Neural progenitor cell (in vitro differentiated cells): ENCODE measurements at regions not wholly inside any gene's neighbourhood (a gene's known extent, or its start where the extent isn't known, plus 50 kb on each side); places are given as distances from the start of the nearest gene placed in this dataset.

ENCODE experiments used
- DNase-seq: peaks from one replicate; pipeline ENCODE4 v3.0.0-alpha.2; 2016; ENCODE audit warnings: low spot score
- H2AFZ ChIP-seq: fragments of 200-600 bp; sonication (generic); replicated peaks from 2 replicates; pipeline ENCODE4 v1.6.1; 2016; ENCODE audit warnings: antibody characterized with exemption
- H3F3A ChIP-seq: fragments of 200-600 bp; sonication (generic); 2 replicates; pipeline ENCODE4 v1.6.1; 2016; ENCODE audit warnings: antibody characterized with exemption, low read depth
- H3K27ac ChIP-seq: fragments of 200-600 bp; sonication (generic); 2 replicates; pipeline ENCODE4 v1.5.1; 2016; ENCODE audit warnings: mild to moderate bottlenecking
- H3K27me3 ChIP-seq: fragments of 200-600 bp; sonication (generic); 2 replicates; pipeline ENCODE4 v1.6.1; 2016; ENCODE audit warnings: mild to moderate bottlenecking, moderate library complexity
- H3K36me3 ChIP-seq: fragments of 200-600 bp; sonication (generic); 2 replicates; pipeline ENCODE4 v1.5.1; 2016
- H3K4me1 ChIP-seq: fragments of 200-600 bp; sonication (generic); 2 replicates; pipeline ENCODE4 v1.6.1; 2016; ENCODE audit warnings: mixed run types
- H3K4me2 ChIP-seq: fragments of 200-600 bp; sonication (generic); 2 replicates; pipeline ENCODE4 v1.6.1; 2016
- H3K4me3 ChIP-seq: fragments of 200-600 bp; sonication (generic); 2 replicates; pipeline ENCODE4 v1.5.1; 2016
- H3K79me2 ChIP-seq: fragments of 200-600 bp; sonication (generic); 2 replicates; pipeline ENCODE4 v1.6.1; 2016; ENCODE audit warnings: low read depth
- H3K9ac ChIP-seq: fragments of 200-600 bp; sonication (generic); 2 replicates; pipeline ENCODE4 v1.6.1; 2016
- H3K9me3 ChIP-seq: fragments of 200-600 bp; sonication (generic); 2 replicates; pipeline ENCODE4 v1.5.1; 2016; ENCODE audit warnings: low read depth
- H4K20me1 ChIP-seq: fragments of 200-600 bp; sonication (generic); 2 replicates; pipeline ENCODE4 v1.6.1; 2016; ENCODE audit warnings: low read depth
- H3K27ac Mint-ChIP-seq: 3 replicates; pipeline ENCODE4 v1.8.0; 2021; ENCODE audit warnings: mixed read lengths
- H3K27me3 Mint-ChIP-seq: 2 replicates; pipeline ENCODE4 v1.8.0; 2022; ENCODE audit warnings: low read depth, mild to moderate bottlenecking, inconsistent platforms, moderate library complexity, mixed read lengths; ENCODE audit not compliant: insufficient read depth
- H3K36me3 Mint-ChIP-seq: 3 replicates; pipeline ENCODE4 v1.8.0; 2021; ENCODE audit warnings: mixed read lengths
- H3K4me1 Mint-ChIP-seq: 3 replicates; pipeline ENCODE4 v1.8.0; 2021; ENCODE audit warnings: mixed read lengths
- H3K4me3 Mint-ChIP-seq: 3 replicates; pipeline ENCODE4 v1.8.0; 2021; ENCODE audit warnings: mild to moderate bottlenecking, moderate library complexity, mixed read lengths
- H3K9me3 Mint-ChIP-seq: 3 replicates; pipeline ENCODE4 v1.8.0; 2020; ENCODE audit warnings: mixed read lengths
- EZH2 ChIP-seq: fragments of 200-600 bp; sonication (generic); IDR thresholded peaks from 2 replicates; pipeline ENCODE4 v1.6.1; 2017; ENCODE audit warnings: antibody characterized with exemption, mild to moderate bottlenecking, moderate library complexity
- EZH2phosphoT487 ChIP-seq: fragments of 200-600 bp; sonication (generic); IDR thresholded peaks from 2 replicates; pipeline ENCODE4 v1.6.1; 2017; ENCODE audit warnings: antibody characterized with exemption
- TF ChIP-seq, protein P1 (sequence below): fragments of 200-600 bp; sonication (generic); IDR thresholded peaks from 2 replicates; pipeline ENCODE4 v1.5.1; 2017; ENCODE audit warnings: antibody characterized with exemption, mild to moderate bottlenecking

DNA sequence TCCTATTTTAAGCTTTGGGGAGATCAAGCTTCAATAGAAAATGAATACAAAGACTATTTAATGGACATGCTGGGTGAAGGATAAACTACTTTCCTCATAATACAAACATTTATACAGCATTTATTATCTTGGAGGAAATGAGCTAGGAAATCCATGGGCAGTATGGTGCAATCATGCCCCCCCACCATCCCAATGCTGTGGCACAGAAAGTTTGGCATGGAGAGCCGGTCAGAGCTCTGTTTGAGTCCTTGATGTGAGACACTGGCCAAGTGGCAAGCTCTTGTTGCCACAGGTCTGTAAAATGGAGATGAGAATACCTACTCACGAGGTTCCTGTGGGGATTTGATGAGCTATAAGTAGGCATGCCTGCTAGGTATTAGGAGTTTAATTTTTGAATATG lies 120.6 kb downstream of the MAB21L3 start:
- H3F3A ChIP-seq: no peaks in the 10 kb centered on the region
- H4K20me1 ChIP-seq: no peaks in the 10 kb centered on the region
- Mint-ChIP-seq H3K4me3 (no peak overlapping the region), H3K27ac (no peak overlapping the region), H3K9me3 (no peaks in the 10 kb centered on the region), H3K27me3 (no peaks in the 10 kb centered on the region), H3K36me3 (no peaks in the 10 kb centered on the region), H3K4me1 (peaks cover 8% of the 10 kb centered on the region)
- H3K4me2 ChIP-seq: no peak overlapping the region
- no peak for DNase-seq
- no peak overlapping the region for H2AFZ ChIP-seq
- no peak overlapping the region for H3K27ac ChIP-seq
- no peaks in the 10 kb centered on the region for H3K79me2 ChIP-seq
- H3K9me3 ChIP-seq: no peaks in the 10 kb centered on the region
- H3K36me3 ChIP-seq: no peaks in the 10 kb centered on the region
- TF ChIP-seq EZH2phosphoT487 (no peak), EZH2 (no peak)
- TF ChIP-seq, protein P1, sequence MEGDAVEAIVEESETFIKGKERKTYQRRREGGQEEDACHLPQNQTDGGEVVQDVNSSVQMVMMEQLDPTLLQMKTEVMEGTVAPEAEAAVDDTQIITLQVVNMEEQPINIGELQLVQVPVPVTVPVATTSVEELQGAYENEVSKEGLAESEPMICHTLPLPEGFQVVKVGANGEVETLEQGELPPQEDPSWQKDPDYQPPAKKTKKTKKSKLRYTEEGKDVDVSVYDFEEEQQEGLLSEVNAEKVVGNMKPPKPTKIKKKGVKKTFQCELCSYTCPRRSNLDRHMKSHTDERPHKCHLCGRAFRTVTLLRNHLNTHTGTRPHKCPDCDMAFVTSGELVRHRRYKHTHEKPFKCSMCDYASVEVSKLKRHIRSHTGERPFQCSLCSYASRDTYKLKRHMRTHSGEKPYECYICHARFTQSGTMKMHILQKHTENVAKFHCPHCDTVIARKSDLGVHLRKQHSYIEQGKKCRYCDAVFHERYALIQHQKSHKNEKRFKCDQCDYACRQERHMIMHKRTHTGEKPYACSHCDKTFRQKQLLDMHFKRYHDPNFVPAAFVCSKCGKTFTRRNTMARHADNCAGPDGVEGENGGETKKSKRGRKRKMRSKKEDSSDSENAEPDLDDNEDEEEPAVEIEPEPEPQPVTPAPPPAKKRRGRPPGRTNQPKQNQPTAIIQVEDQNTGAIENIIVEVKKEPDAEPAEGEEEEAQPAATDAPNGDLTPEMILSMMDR: no peak
- H3K4me3 ChIP-seq: no peak overlapping the region
- no peaks in the 10 kb centered on the region for H3K27me3 ChIP-seq
- H3K9ac ChIP-seq: no peak overlapping the region
- no peaks in the 10 kb centered on the region for H3K4me1 ChIP-seq

DNA sequence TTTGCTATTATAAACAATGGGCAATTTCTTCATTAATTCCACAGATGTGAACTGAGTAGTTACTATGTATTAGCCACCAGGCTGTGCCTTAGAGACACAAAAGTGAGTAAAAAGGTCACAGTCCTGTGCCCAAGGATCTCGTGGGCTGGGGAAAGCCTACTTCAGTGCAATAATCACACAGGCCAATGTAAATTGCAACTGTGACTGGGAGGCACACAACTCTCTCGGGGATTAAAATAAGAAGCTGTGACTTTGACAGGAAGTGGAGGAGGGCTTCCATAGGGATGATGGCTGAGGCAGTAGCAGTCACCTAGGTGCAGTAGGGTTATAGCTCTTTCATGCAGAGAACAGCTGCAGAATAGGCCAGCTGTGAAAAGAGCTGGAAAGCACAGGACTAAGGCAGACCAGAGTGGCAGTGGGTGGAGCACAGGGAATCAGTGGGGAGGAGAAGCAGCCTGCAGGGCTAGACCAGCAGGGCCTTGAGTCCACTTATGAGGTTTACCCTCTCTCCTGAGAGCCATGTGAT lies 121.9 kb downstream of the MAB21L3 start:
- Mint-ChIP-seq H3K27me3 (no peaks in the 10 kb centered on the region), H3K9me3 (no peaks in the 10 kb centered on the region), H3K4me3 (no peak overlapping the region), H3K4me1 (peaks cover 8% of the 10 kb centered on the region), H3K27ac (no peak overlapping the region), H3K36me3 (no peaks in the 10 kb centered on the region)
- Histone ChIP-seq H3K4me2 (no peak overlapping the region), H3K27ac (no peak overlapping the region), H3K9me3 (no peaks in the 10 kb centered on the region), H4K20me1 (no peaks in the 10 kb centered on the region), H3K9ac (no peak overlapping the region), H3K4me1 (no peaks in the 10 kb centered on the region), H3K79me2 (no peaks in the 10 kb centered on the region), H2AFZ (no peak overlapping the region), H3K27me3 (no peaks in the 10 kb centered on the region), H3K4me3 (no peak overlapping the region), H3K36me3 (no peaks in the 10 kb centered on the region), H3F3A (no peaks in the 10 kb centered on the region)
- TF ChIP-seq EZH2phosphoT487 (no peak), EZH2 (no peak)
- TF ChIP-seq, protein P1: peak; percentile 15
- DNase-seq: peak; percentile 14

DNA sequence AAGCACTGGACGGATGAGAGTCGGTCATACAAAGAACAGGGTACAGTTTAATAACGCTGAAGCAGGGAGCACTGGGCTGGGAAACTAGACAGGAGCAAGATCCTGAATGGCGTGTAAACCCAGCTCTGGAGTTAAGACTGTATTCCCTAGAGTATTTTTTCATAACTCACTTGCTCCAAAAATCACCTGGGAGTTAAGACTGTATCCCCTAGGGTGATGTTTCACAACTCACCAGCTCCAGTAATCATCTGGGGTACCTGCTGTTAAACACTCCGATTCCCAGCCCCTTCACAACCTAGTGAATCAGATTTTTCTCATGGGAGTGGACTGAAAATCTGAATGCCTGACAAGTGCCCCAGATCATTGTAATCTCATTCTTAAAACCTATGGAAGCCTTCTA lies 123.2 kb downstream of the MAB21L3 start:
- no peak overlapping the region for H2AFZ ChIP-seq
- Mint-ChIP-seq H3K9me3 (no peaks in the 10 kb centered on the region), H3K27me3 (no peaks in the 10 kb centered on the region), H3K27ac (no peak overlapping the region), H3K4me1 (peaks cover 8% of the 10 kb centered on the region), H3K36me3 (no peaks in the 10 kb centered on the region), H3K4me3 (no peak overlapping the region)
- H3K79me2 ChIP-seq: no peaks in the 10 kb centered on the region
- H3K9ac ChIP-seq: no peak overlapping the region
- no peak overlapping the region for H3K27ac ChIP-seq
- H3K9me3 ChIP-seq: no peaks in the 10 kb centered on the region
- no peaks in the 10 kb centered on the region for H3K27me3 ChIP-seq
- H4K20me1 ChIP-seq: no peaks in the 10 kb centered on the region
- no peaks in the 10 kb centered on the region for H3K4me1 ChIP-seq
- DNase-seq: no peak
- H3K4me2 ChIP-seq: no peak overlapping the region
- no peaks in the 10 kb centered on the region for H3F3A ChIP-seq
- TF ChIP-seq EZH2phosphoT487 (no peak), EZH2 (no peak)
- TF ChIP-seq, protein P1: no peak
- no peak overlapping the region for H3K4me3 ChIP-seq
- H3K36me3 ChIP-seq: no peaks in the 10 kb centered on the region
